OCI-LY1 (cell line): ENCODE measurements at regions not wholly inside any gene's neighbourhood (a gene's known extent, or its start where the extent isn't known, plus 50 kb on each side); places are given as distances from the start of the nearest gene placed in this dataset.

Experiments
- H2AFZ ChIP-seq: fragments of 200-600 bp; sonication (generic), shearing (Covaris generic); 2 replicates; pipeline ENCODE4 v1.6.0; 2014; ENCODE audit warnings: antibody characterized with exemption, mild to moderate bottlenecking, low read length
- H3F3A ChIP-seq: fragments of 200-600 bp; sonication (generic), shearing (Covaris generic); 2 replicates; pipeline ENCODE4 v1.6.0; 2014; ENCODE audit warnings: mild to moderate bottlenecking, antibody characterized with exemption, low read length, moderate library complexity; ENCODE audit not compliant: insufficient read depth
- H3K27ac ChIP-seq: fragments of 200-600 bp; sonication (generic); 2 replicates; pipeline ENCODE4 v1.5.1; 2014; ENCODE audit warnings: low read length, mixed run types, mild to moderate bottlenecking, low read depth; ENCODE audit not compliant: poor library complexity, severe bottlenecking
- H3K27me3 ChIP-seq: fragments of 200-600 bp; sonication (generic); 2 replicates; pipeline ENCODE4 v1.6.0; 2014; ENCODE audit warnings: antibody characterized with exemption, mild to moderate bottlenecking, low read length, moderate library complexity; ENCODE audit not compliant: insufficient read depth
- H3K36me3 ChIP-seq: fragments of 200-600 bp; sonication (generic); 2 replicates; pipeline ENCODE4 v1.6.1; 2014; ENCODE audit warnings: mild to moderate bottlenecking, antibody characterized with exemption, low read length, moderate library complexity, mixed read lengths; ENCODE audit not compliant: insufficient read depth
- H3K4me1 ChIP-seq: fragments of 200-600 bp; sonication (generic); 2 replicates; pipeline ENCODE4 v1.5.1; 2014; ENCODE audit warnings: mild to moderate bottlenecking, low read length, moderate library complexity; ENCODE audit not compliant: insufficient read depth, severe bottlenecking
- H3K4me2 ChIP-seq: fragments of 200-600 bp; sonication (generic), shearing (Covaris generic); 2 replicates; pipeline ENCODE4 v1.6.1; 2014; ENCODE audit warnings: low read length
- H3K4me3 ChIP-seq: fragments of 200-600 bp; sonication (generic); 2 replicates; pipeline ENCODE4 v1.5.1; 2014; ENCODE audit warnings: low read length, low read depth, mild to moderate bottlenecking, mixed read lengths; ENCODE audit not compliant: poor library complexity, severe bottlenecking
- H3K79me2 ChIP-seq: fragments of 200-600 bp; shearing (Covaris generic); 2 replicates; pipeline ENCODE4 v1.6.1; 2016; ENCODE audit warnings: mixed run types, low read length, mixed read lengths; ENCODE audit not compliant: insufficient read depth
- H3K9ac ChIP-seq: fragments of 200-600 bp; sonication (generic), shearing (Covaris generic); 2 replicates; pipeline ENCODE4 v1.6.1; 2014; ENCODE audit warnings: mild to moderate bottlenecking, low read length, mixed read lengths
- H3K9me2 ChIP-seq: fragments of 200-600 bp; sonication (generic), shearing (Covaris generic); 2 replicates; pipeline ENCODE4 v1.6.1; 2014; ENCODE audit warnings: low read depth, mild to moderate bottlenecking, low read length, mixed read lengths
- H3K9me3 ChIP-seq: fragments of 200-600 bp; shearing (Covaris generic); 2 replicates; pipeline ENCODE4 v1.6.1; 2014; ENCODE audit warnings: low read length, mixed read lengths
- H4K20me1 ChIP-seq: fragments of 200-600 bp; sonication (generic), shearing (Covaris generic); 2 replicates; pipeline ENCODE4 v1.6.0; 2016; ENCODE audit warnings: mild to moderate bottlenecking, low read length; ENCODE audit not compliant: insufficient read depth
- CTCF ChIP-seq: fragments of 200-600 bp; sonication (generic), shearing (Covaris generic); IDR thresholded peaks from 2 replicates; pipeline ENCODE4 v1.5.1; 2017; ENCODE audit warnings: mild to moderate bottlenecking, antibody characterized with exemption, low read length, moderate library complexity, mixed read lengths
- EZH2 ChIP-seq: fragments of 200-600 bp; sonication (generic), shearing (Covaris generic); IDR thresholded peaks from 2 replicates; pipeline ENCODE4 v1.8.0; 2017; ENCODE audit warnings: borderline replicate concordance, mixed run types, mild to moderate bottlenecking, antibody characterized with exemption, low read length, moderate library complexity, mixed read lengths

GRCh38 chr7:13449460-13449859, 540.0 kb downstream of the ETV1 start:
- Histone ChIP-seq H3K9me3 (peaks cover 29% of the 10 kb centered on the region), H3K36me3 (no peaks in the 10 kb centered on the region; the same call in 1 of the 2 replicates), H2AFZ (no peak overlapping the region), H3K4me3 (no peak overlapping the region), H3K79me2 (no peaks in the 10 kb centered on the region), H3K9ac (no peak overlapping the region), H3K4me1 (peaks cover 25% of the 10 kb centered on the region), H3K27me3 (no peaks in the 10 kb centered on the region), H3K9me2 (no peaks in the 10 kb centered on the region), H4K20me1 (no peaks in the 10 kb centered on the region), H3F3A (no peaks in the 10 kb centered on the region), H3K27ac (no peak overlapping the region), H3K4me2 (no peak overlapping the region)
- TF ChIP-seq CTCF (no peak), EZH2 (no peak)

DNA sequence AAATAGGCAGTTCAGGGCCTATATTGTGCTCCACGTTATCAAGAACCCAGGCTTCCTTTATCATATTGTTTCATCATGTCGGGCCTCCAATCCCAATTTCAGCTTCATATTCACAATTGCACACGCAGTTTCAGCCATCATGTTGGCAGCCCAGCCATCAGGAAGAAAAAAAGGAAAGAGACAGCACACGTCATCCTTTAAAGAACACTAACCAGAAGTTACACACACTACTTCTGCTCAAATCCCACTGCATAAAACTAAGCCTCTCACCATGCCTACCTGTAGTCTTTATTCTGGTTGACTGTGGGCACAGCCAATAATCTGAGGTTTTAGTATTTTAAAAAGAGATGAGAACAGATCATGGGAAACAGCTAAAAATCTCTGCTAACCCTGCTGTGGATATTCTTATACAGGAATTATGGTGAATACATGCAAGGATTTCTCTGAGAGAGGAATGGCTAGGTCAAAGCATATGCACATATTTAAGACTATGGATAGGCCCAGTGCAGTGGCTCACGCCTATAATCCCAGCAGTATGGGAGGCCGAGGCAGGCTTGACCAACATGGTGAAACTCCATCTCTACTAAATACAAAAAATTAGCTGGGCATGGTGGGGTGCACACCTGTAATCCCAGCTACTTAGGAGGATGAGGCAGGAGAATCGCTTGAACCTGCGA, 534.4 kb downstream of the ETV1 start:
- Histone ChIP-seq H4K20me1 (no peaks in the 10 kb centered on the region), H3K4me3 (no peak overlapping the region), H3K4me1 (peaks cover 29% of the 10 kb centered on the region), H3K4me2 (no peak overlapping the region), H3K36me3 (peaks cover 8% of the 10 kb centered on the region; the same call in 1 of the 2 replicates), H3K9me3 (peaks cover 25% of the 10 kb centered on the region; the same call in 1 of the 2 replicates), H3F3A (no peaks in the 10 kb centered on the region), H3K79me2 (no peaks in the 10 kb centered on the region), H3K27me3 (no peaks in the 10 kb centered on the region), H2AFZ (peak overlapping the region; percentile 72), H3K9me2 (no peaks in the 10 kb centered on the region), H3K9ac (no peak overlapping the region), H3K27ac (no peak overlapping the region)
- TF ChIP-seq EZH2 = no peak
- no peak for TF ChIP-seq CTCF

DNA sequence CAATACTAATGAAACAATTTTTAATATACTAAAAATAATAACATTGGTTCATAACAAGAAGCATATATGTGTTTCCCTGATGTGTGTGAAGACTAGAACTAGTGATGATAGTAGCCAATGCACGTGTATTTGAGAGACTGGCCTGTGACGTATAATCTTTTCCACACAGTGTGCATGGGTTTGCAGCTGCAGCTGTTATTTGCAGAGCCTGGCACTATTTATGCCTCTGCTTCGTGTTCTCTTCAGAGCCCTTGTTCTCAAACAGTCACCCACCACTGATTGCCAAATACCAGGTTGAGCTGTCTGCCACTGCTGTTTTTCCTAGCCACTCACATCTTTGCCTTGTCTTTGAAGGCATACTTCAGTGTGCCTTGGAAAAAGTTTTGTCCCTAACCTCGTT, 531.7 kb downstream of the ETV1 start:
- Histone ChIP-seq H4K20me1 (no peaks in the 10 kb centered on the region), H3K27me3 (no peaks in the 10 kb centered on the region), H3K27ac (peak overlapping the region; percentile 90), H3K9me2 (no peaks in the 10 kb centered on the region), H3K4me3 (no peak overlapping the region), H3F3A (no peaks in the 10 kb centered on the region), H3K4me2 (peak overlapping the region; percentile 10; the same call in 1 of the 2 replicates), H3K9me3 (peaks cover 11% of the 10 kb centered on the region; the same call in 1 of the 2 replicates), H3K36me3 (peaks cover 8% of the 10 kb centered on the region; the same call in 1 of the 2 replicates), H3K4me1 (peaks cover 40% of the 10 kb centered on the region), H3K9ac (peak overlapping the region; percentile 16; the same call in 1 of the 2 replicates), H2AFZ (no peak overlapping the region), H3K79me2 (no peaks in the 10 kb centered on the region)
- TF ChIP-seq CTCF (no peak), EZH2 (no peak)
